Gastrocnemius medialis (tissue), 4 donors: ENCODE measurements at regions not wholly inside any gene's neighbourhood (a gene's known extent, or its start where the extent isn't known, plus 50 kb on each side); places are given as distances from the start of the nearest gene placed in this dataset.

Experiments
- ATAC-seq, 2 donors: fragments of 150-250 bp; one replicate each; pipeline ENCODE4 v1.9.1; 2016
- DNase-seq, 2 donors: peaks; one replicate each; pipeline ENCODE4 v3.0.0-alpha.2; 2019
- H3K27ac ChIP-seq, 4 donors: fragments of 200-600 bp; sonication (generic); 1 replicate in 1 of 4; 2 replicates in 3 of 4; pipeline ENCODE4 v1.5.1; 2016 to 2018; ENCODE audit warnings: mild to moderate bottlenecking in 2 of 4, moderate library complexity in 1 of 4
- H3K27me3 ChIP-seq, 3 donors: fragments of 200-600 bp; sonication (generic) in 2 of 3; 1 replicate in 1 of 3; 2 replicates in 2 of 3; pipeline versions ENCODE4 v1.5.1 to v1.6.0; 2016 to 2019; ENCODE audit warnings: mild to moderate bottlenecking in 1 of 3, moderate library complexity in 1 of 3
- H3K36me3 ChIP-seq, 2 donors: fragments of 200-600 bp; sonication (generic) in 1 of 2; one replicate each; pipeline ENCODE4 v1.5.1; 2017 to 2018
- H3K4me1 ChIP-seq, 2 donors: fragments of 200-600 bp; sonication (generic) in 1 of 2; one replicate each; pipeline ENCODE4 v1.5.1; 2016 to 2017; ENCODE audit warnings: mild to moderate bottlenecking in 2 of 2
- H3K4me3 ChIP-seq, 4 donors: fragments of 200-600 bp; sonication (generic) in 3 of 4; 1 replicate in 1 of 4; 2 replicates in 3 of 4; pipeline ENCODE4 v1.5.1; 2016 to 2019; ENCODE audit warnings: mild to moderate bottlenecking in 2 of 4
- H3K9me3 ChIP-seq, 3 donors: fragments of 200-600 bp; sonication (generic) in 2 of 3; 1 replicate in 1 of 3; 2 replicates in 2 of 3; pipeline ENCODE4 v1.5.1; 2016 to 2019
- POLR2A ChIP-seq, 2 donors: fragments of 450-650 bp; IDR thresholded peaks; one replicate each; pipeline ENCODE4 v1.6.1; 2017; ENCODE audit warnings: antibody characterized with exemption in 2 of 2, mild to moderate bottlenecking in 2 of 2, moderate library complexity in 2 of 2
- in situ Hi-C, 4 donors: fragments of 200-750 bp; cut with MboI; loops; one replicate each; pipeline versions ENCODE4 v1.15.0 to v1.8.0; 2017; ENCODE audit warnings: low sequenced_read_pairs in 4 of 4
- intact Hi-C: fragments of 100-400 bp; cut with DNase I; formaldehyde crosslinking; loops from one replicate; pipeline ENCODE4 v1.15.1; 2023; ENCODE audit warnings: low total_unique reads
- TF ChIP-seq, protein P1 (sequence below), 5 experiments: fragments of 450-650 bp in 3 of 5; fragments of 200-600 bp in 2 of 5; sonication (generic) in 2 of 5; IDR thresholded peaks in 4 of 5; conservative IDR thresholded peaks in 1 of 5; 1 replicate in 4 of 5; 2 replicates in 1 of 5; pipeline ENCODE4 v1.5.1; 2016 to 2019; ENCODE audit warnings: antibody characterized with exemption in 5 of 5, mild to moderate bottlenecking in 3 of 5, moderate library complexity in 3 of 5

- Histone ChIP-seq H3K4me1 (no peaks in the 10 kb centered on the region), H3K4me3 (no peak overlapping the region), H3K9me3 (no peaks in the 10 kb centered on the region), H3K27ac (no peak overlapping the region), H3K27me3 (no peaks in the 10 kb centered on the region), H3K36me3 (no peaks in the 10 kb centered on the region)
- TF ChIP-seq, protein P1, sequence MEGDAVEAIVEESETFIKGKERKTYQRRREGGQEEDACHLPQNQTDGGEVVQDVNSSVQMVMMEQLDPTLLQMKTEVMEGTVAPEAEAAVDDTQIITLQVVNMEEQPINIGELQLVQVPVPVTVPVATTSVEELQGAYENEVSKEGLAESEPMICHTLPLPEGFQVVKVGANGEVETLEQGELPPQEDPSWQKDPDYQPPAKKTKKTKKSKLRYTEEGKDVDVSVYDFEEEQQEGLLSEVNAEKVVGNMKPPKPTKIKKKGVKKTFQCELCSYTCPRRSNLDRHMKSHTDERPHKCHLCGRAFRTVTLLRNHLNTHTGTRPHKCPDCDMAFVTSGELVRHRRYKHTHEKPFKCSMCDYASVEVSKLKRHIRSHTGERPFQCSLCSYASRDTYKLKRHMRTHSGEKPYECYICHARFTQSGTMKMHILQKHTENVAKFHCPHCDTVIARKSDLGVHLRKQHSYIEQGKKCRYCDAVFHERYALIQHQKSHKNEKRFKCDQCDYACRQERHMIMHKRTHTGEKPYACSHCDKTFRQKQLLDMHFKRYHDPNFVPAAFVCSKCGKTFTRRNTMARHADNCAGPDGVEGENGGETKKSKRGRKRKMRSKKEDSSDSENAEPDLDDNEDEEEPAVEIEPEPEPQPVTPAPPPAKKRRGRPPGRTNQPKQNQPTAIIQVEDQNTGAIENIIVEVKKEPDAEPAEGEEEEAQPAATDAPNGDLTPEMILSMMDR (IDR thresholded peaks at IDR 0.05 in 4 of 5, conservative IDR thresholded peaks at IDR 0.05 in 1 of 5): no peak
- TF ChIP-seq POLR2A (IDR thresholded peaks at IDR 0.05): no peak
- in situ Hi-C loops: no loop called here
- intact Hi-C loops: no loop called here
- no peak for DNase-seq
- no peak for ATAC-seq
Observed at GRCh38 chr5:116695681-116696080, 121.1 kb upstream of the SEMA6A start.

GRCh38 chr5:116686438-116686837 is 111.8 kb upstream of the SEMA6A start:
- no peak overlapping the region for H3K27ac ChIP-seq
- no peaks in the 10 kb centered on the region for H3K4me1 ChIP-seq
- ATAC-seq (no peak), DNase-seq (no peak)
- H3K4me3 ChIP-seq: no peak overlapping the region
- intact Hi-C loops: no loop called here
- H3K9me3 ChIP-seq: no peaks in the 10 kb centered on the region
- no peaks in the 10 kb centered on the region for H3K36me3 ChIP-seq
- no peaks in the 10 kb centered on the region for H3K27me3 ChIP-seq
- in situ Hi-C loops: no loop called here
- no peak for TF ChIP-seq POLR2A (IDR thresholded peaks at IDR 0.05)
- TF ChIP-seq, protein P1 (IDR thresholded peaks at IDR 0.05 in 4 of 5, conservative IDR thresholded peaks at IDR 0.05 in 1 of 5): no peak

DNA sequence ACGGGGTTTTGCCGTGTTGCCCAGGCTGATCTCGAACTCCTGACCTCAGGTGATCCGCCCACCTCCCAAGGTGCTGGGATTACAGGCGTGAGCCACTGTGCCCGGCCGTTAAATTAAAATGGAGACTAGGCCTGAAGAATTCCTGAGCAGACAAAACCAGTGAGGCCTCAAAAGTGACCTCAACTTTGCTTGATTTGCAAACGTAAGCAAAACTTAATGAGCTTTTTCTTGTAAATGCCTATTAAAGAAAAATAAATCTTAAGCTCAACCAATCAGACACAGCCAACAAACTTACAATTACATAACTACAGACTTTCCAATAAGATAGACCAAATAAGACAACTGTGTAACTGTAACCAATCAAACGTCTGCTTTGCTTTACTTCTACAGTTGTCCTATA is 111.3 kb upstream of the SEMA6A start:
- intact Hi-C loops (no loop called here), in situ Hi-C loops (no loop called here)
- no peak overlapping the region for H3K4me3 ChIP-seq
- no peaks in the 10 kb centered on the region for H3K36me3 ChIP-seq
- DNase-seq (no peak), ATAC-seq (no peak)
- no peaks in the 10 kb centered on the region for H3K27me3 ChIP-seq
- H3K27ac ChIP-seq: no peak overlapping the region
- H3K9me3 ChIP-seq: no peaks in the 10 kb centered on the region
- TF ChIP-seq POLR2A (IDR thresholded peaks at IDR 0.05): no peak
- TF ChIP-seq, protein P1 (IDR thresholded peaks at IDR 0.05 in 4 of 5, conservative IDR thresholded peaks at IDR 0.05 in 1 of 5): no peak
- H3K4me1 ChIP-seq: no peaks in the 10 kb centered on the region

DNA sequence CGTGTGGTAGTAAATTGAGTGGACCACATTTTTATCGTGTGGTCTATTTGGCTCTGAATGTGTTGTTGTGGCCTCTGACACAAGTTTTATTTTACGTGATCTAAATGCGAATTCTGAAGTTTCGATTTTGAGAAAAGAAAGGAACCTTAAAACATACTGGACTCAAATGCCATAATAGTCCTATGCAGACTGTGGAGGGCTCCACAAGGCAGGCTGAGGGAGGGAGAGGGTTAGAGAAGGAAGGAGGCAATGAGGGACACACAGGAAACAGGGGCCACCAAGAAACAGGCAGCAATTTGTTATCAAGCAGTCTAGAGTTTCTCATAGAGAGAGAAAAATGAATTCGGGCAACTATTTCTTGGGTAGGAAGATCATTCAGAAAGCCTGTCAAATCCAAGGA is 110.4 kb upstream of the SEMA6A start:
- ATAC-seq (no peak), DNase-seq (no peak)
- no peak for TF ChIP-seq POLR2A (IDR thresholded peaks at IDR 0.05)
- TF ChIP-seq, protein P1 (IDR thresholded peaks at IDR 0.05 in 4 of 5, conservative IDR thresholded peaks at IDR 0.05 in 1 of 5): no peak
- no peaks in the 10 kb centered on the region for H3K36me3 ChIP-seq
- intact Hi-C loops (no loop called here), in situ Hi-C loops (no loop called here)
- H3K4me1 ChIP-seq: no peaks in the 10 kb centered on the region
- H3K27ac ChIP-seq: no peak overlapping the region
- H3K9me3 ChIP-seq: no peaks in the 10 kb centered on the region
- no peak overlapping the region for H3K4me3 ChIP-seq
- no peaks in the 10 kb centered on the region for H3K27me3 ChIP-seq

DNA sequence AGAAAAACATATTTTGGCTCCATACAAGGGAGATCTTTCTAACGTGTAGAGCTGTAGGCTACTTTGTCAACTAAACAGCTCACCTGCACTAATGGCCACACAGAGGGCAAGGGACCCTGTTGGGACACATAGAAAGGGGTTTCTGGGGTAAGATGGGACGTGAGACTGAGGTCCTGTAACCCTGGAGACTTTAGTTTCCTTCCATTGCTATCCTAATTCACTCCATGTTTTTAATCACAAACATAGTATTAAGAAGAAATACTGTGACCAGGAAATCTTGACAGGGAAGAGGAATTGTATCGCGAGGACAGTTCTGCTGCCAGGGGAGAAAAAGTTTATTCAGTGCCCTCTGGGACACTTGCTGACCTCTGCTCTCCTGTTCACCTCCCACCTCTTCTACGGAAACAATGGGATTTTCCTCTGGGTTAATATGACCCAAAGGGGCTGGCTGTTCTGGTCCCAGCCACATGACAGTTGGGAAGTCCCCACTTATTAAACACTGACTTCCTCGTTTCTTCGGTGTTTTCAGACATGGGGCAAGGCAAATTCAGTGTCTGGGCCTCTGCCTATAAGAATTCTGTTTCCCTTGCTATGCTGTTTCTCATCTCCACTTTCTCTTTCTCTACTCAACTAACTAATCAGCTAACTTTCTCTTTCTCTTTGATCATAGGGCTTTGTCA is 106.9 kb upstream of the SEMA6A start:
- DNase-seq (no peak), ATAC-seq (no peak)
- in situ Hi-C loops: no loop called here
- H3K27ac ChIP-seq: no peak overlapping the region
- H3K4me3 ChIP-seq: no peak overlapping the region
- intact Hi-C loops: no loop called here
- no peaks in the 10 kb centered on the region for H3K27me3 ChIP-seq
- no peaks in the 10 kb centered on the region for H3K9me3 ChIP-seq
- no peak for TF ChIP-seq POLR2A (IDR thresholded peaks at IDR 0.05)
- TF ChIP-seq, protein P1 (IDR thresholded peaks at IDR 0.05 in 4 of 5, conservative IDR thresholded peaks at IDR 0.05 in 1 of 5): no peak
- H3K4me1 ChIP-seq: no peaks in the 10 kb centered on the region
- H3K36me3 ChIP-seq: no peaks in the 10 kb centered on the region
